ENCODE measurements at regions not wholly inside any gene's neighbourhood (a gene's known extent, or its start where the extent isn't known, plus 50 kb on each side); places are given as distances from the start of the nearest gene placed in this dataset.

DNA sequence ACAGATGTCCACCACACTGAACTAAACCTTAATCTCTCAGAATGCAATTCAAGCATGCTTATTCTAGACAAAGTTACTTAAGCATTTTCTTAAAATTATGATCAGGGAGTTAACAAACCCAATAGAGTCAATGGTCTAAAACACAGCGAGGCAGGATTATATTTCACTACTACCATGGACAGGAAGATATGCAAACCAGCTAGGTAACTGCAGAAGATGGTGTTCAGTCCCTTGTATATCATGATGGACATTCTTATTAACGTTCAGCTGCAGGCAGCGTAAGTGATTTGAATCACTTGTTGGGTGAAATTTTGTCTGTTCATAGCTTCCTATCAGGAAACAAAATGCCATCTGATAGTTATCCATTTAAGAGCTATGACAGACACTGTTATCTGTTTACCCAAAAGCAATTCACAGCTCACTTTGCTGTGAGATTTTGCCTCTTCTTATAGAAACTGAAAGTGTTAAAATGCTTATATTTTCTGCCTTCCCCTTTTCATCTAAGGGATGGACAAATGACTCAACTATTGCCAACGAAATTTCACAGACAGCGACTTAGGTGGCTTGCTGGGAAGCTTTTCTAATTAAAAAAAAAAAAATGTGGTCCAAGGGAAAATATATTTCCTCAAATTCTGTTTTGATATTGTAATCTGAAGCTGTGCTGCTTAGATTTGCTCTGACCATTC, 591.9 kb downstream of the DACH1 start:
- TF ChIP-seq, protein P1, sequence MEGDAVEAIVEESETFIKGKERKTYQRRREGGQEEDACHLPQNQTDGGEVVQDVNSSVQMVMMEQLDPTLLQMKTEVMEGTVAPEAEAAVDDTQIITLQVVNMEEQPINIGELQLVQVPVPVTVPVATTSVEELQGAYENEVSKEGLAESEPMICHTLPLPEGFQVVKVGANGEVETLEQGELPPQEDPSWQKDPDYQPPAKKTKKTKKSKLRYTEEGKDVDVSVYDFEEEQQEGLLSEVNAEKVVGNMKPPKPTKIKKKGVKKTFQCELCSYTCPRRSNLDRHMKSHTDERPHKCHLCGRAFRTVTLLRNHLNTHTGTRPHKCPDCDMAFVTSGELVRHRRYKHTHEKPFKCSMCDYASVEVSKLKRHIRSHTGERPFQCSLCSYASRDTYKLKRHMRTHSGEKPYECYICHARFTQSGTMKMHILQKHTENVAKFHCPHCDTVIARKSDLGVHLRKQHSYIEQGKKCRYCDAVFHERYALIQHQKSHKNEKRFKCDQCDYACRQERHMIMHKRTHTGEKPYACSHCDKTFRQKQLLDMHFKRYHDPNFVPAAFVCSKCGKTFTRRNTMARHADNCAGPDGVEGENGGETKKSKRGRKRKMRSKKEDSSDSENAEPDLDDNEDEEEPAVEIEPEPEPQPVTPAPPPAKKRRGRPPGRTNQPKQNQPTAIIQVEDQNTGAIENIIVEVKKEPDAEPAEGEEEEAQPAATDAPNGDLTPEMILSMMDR (conservative IDR thresholded peaks at IDR 0.05; ENCODE audit: low read length), result no peak
- no peak for TF ChIP-seq EZH2phosphoT487 (IDR thresholded peaks at IDR 0.05; ENCODE audit: borderline replicate concordance)

Measured in Loucy (cell line).